ENCODE measurements at regions not wholly inside any gene's neighbourhood (a gene's known extent, or its start where the extent isn't known, plus 50 kb on each side); places are given as distances from the start of the nearest gene placed in this dataset.

DNA sequence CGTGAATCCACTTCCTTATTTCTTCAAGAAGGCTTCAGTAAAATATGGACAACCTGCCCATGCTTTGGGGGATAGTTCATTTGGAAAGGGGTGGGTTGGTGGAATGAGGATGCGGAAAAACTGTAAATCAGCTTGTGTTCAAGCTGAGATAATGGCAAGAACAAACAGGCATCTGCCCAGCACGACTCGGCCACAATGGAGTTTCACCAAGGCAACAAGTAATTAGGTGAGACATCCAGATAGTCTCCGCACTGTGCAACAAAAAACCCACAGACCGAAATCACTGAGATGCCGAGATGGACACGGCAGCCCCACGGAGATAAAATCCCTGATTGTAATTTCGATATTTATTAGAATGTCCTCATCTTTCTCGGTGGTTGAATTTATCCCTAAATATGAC, 455.2 kb downstream of the AJAP1 start:
- no peak for TF ChIP-seq JUND (IDR thresholded peaks at IDR 0.05)
- no peak for TF ChIP-seq EZH2 (IDR thresholded peaks at IDR 0.05)
- TF ChIP-seq POLR2AphosphoS5 (IDR thresholded peaks at IDR 0.05; ENCODE audit: low read depth, low read length), result no peak
- no peak for TF ChIP-seq POLR2A (IDR thresholded peaks at IDR 0.05; ENCODE audit: borderline replicate concordance, extremely low read depth, insufficient read depth, insufficient read length)
- TF ChIP-seq, protein P1, sequence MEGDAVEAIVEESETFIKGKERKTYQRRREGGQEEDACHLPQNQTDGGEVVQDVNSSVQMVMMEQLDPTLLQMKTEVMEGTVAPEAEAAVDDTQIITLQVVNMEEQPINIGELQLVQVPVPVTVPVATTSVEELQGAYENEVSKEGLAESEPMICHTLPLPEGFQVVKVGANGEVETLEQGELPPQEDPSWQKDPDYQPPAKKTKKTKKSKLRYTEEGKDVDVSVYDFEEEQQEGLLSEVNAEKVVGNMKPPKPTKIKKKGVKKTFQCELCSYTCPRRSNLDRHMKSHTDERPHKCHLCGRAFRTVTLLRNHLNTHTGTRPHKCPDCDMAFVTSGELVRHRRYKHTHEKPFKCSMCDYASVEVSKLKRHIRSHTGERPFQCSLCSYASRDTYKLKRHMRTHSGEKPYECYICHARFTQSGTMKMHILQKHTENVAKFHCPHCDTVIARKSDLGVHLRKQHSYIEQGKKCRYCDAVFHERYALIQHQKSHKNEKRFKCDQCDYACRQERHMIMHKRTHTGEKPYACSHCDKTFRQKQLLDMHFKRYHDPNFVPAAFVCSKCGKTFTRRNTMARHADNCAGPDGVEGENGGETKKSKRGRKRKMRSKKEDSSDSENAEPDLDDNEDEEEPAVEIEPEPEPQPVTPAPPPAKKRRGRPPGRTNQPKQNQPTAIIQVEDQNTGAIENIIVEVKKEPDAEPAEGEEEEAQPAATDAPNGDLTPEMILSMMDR (IDR thresholded peaks at IDR 0.05 in 2 of 3, conservative IDR thresholded peaks at IDR 0.05 in 1 of 3; ENCODE audit: borderline replicate concordance in 1 of 3, insufficient read depth in 1 of 3, low read depth in 2 of 3, low read length in 2 of 3), result no peak
- no peak for TF ChIP-seq YY1 (IDR thresholded peaks at IDR 0.05; ENCODE audit: extremely low read depth, insufficient replicate concordance, low read depth, low read length)
- no peak for TF ChIP-seq ZNF274 (IDR thresholded peaks at IDR 0.05; ENCODE audit: low read depth, low read length)

All from HCT116 (cell line).